B cell (primary cell): ENCODE measurements at regions not wholly inside any gene's neighbourhood (a gene's known extent, or its start where the extent isn't known, plus 50 kb on each side); places are given as distances from the start of the nearest gene placed in this dataset.

Experiments
- ATAC-seq: fragments of 200-7000 bp; cut with Tn5 transposase; one replicate; pipeline ENCODE4 v1.10.0; 2021; ENCODE audit warnings: low read depth, mild to moderate bottlenecking, moderate number of reproducible peaks, moderate library complexity
- CTCF ChIA-PET: fragments of 350-600 bp; sonication (Branson Sonifier 250); formaldehyde crosslinking; loops from one replicate; lab custom pipeline; 2021; ENCODE audit warnings: antibody characterized with exemption, inconsistent platforms; lab: Charles Lee
- POLR2A ChIA-PET: fragments of 350-600 bp; sonication (Branson Sonifier 250); formaldehyde crosslinking; loops from one replicate; lab custom pipeline; 2021; ENCODE audit warnings: antibody characterized with exemption; lab: Charles Lee
- DNase-seq: peaks from one replicate; pipeline ENCODE4 v3.0.0; 2013
- H2AFZ ChIP-seq: 2 replicates; pipeline ENCODE4 v1.6.1; 2012; ENCODE audit warnings: mild to moderate bottlenecking, low read depth, low read length; ENCODE audit not compliant: insufficient read depth, poor library complexity, severe bottlenecking
- H3K27ac ChIP-seq, 2 donors: 1 replicate in 1 of 2; 2 replicates in 1 of 2; pipeline ENCODE4 v1.5.1; 2012 to 2013; ENCODE audit warnings: low read length in 2 of 2, mild to moderate bottlenecking in 2 of 2, moderate library complexity in 1 of 2
- H3K27me3 ChIP-seq, 4 experiments: fragments of 200-600 bp in 1 of 4; sonication (generic) in 1 of 4; replicated peaks in 1 of 4; 1 replicate in 2 of 4; 2 replicates in 2 of 4; pipeline versions ENCODE4 v1.6.1 to v1.7.0; 2013 to 2016; ENCODE audit warnings: low read length in 3 of 4, mild to moderate bottlenecking in 2 of 4, mixed read lengths in 1 of 4, moderate library complexity in 1 of 4; ENCODE audit not compliant: insufficient read depth in 4 of 4, control insufficient read depth in 3 of 4; ENCODE audit errors: control extremely low read depth in 1 of 4
- H3K36me3 ChIP-seq, 2 experiments: replicated peaks in 1 of 2; 1 replicate in 1 of 2; 2 replicates in 1 of 2; pipeline versions ENCODE4 v1.6.1 to v1.7.1; 2013; ENCODE audit warnings: low read length in 1 of 2; ENCODE audit not compliant: insufficient read depth in 2 of 2, control insufficient read depth in 1 of 2; ENCODE audit errors: control extremely low read depth in 1 of 2, extremely low read depth in 1 of 2
- H3K4me1 ChIP-seq, 2 donors: fragments of 200-600 bp in 1 of 2; sonication (generic) in 1 of 2; 1 replicate in 1 of 2; 2 replicates in 1 of 2; pipeline versions ENCODE4 v1.5.1 to v1.6.1; 2013 to 2017; ENCODE audit warnings: low read length in 2 of 2; ENCODE audit not compliant: control insufficient read depth in 2 of 2, insufficient read depth in 2 of 2
- H3K4me2 ChIP-seq: replicated peaks from 2 replicates; pipeline ENCODE3; 2012; ENCODE audit warnings: mild to moderate bottlenecking, low read depth, low read length; ENCODE audit not compliant: poor library complexity, severe bottlenecking
- H3K4me3 ChIP-seq, 5 experiments: fragments of 200-600 bp in 1 of 5; sonication (generic) in 1 of 5; 1 replicate in 3 of 5; 2 replicates in 2 of 5; pipeline versions ENCODE4 v1.5.1 to v1.7.0; 2011 to 2016; ENCODE audit warnings: low read length in 4 of 5, mild to moderate bottlenecking in 4 of 5, low read depth in 2 of 5, control low read depth in 1 of 5, moderate library complexity in 1 of 5; ENCODE audit not compliant: insufficient read depth in 1 of 5; ENCODE audit errors: control extremely low read depth in 1 of 5, extremely low read depth in 1 of 5
- H3K79me2 ChIP-seq: fragments of 200-600 bp; sonication (generic); one replicate; pipeline ENCODE4 v1.6.0; 2016; ENCODE audit warnings: low read length; ENCODE audit not compliant: control insufficient read depth, insufficient read depth
- H3K9ac ChIP-seq: fragments of 200-600 bp; sonication (generic); 2 replicates; pipeline ENCODE4 v1.6.1; 2017; ENCODE audit warnings: mild to moderate bottlenecking, low read length, moderate library complexity
- H3K9me3 ChIP-seq, 3 donors: one replicate each; pipeline versions ENCODE4 v1.6.1 to v1.7.1; 2013; ENCODE audit warnings: low read length in 2 of 3; ENCODE audit not compliant: control insufficient read depth in 2 of 3, insufficient read depth in 1 of 3; ENCODE audit errors: control extremely low read depth in 1 of 3
- H4K20me1 ChIP-seq: 2 replicates; pipeline ENCODE4 v1.6.0; 2012; ENCODE audit warnings: mild to moderate bottlenecking, low read length; ENCODE audit not compliant: insufficient read depth, control insufficient read depth, poor library complexity, severe bottlenecking
- H3K27ac Mint-ChIP-seq: one replicate; pipeline ENCODE4 v1.8.0; 2021; ENCODE audit warnings: mixed read lengths
- H3K27me3 Mint-ChIP-seq: one replicate; pipeline ENCODE4 v1.8.0; 2021; ENCODE audit warnings: mixed read lengths
- H3K4me1 Mint-ChIP-seq: one replicate; pipeline ENCODE4 v1.8.0; 2021; ENCODE audit warnings: mixed read lengths
- H3K4me3 Mint-ChIP-seq: one replicate; pipeline ENCODE4 v1.8.0; 2021; ENCODE audit warnings: mixed read lengths
- H3K9me3 Mint-ChIP-seq: one replicate; pipeline ENCODE4 v1.8.0; 2022; ENCODE audit warnings: mixed read lengths; ENCODE audit not compliant: insufficient read depth
- CTCF ChIP-seq: fragments of 200-600 bp; IDR thresholded peaks from one replicate; pipeline ENCODE4 v1.8.0; 2022; ENCODE audit warnings: antibody characterized with exemption, mild to moderate bottlenecking
- EZH2 ChIP-seq: IDR thresholded peaks from 2 replicates; pipeline ENCODE4 v1.6.1; 2012; ENCODE audit warnings: borderline replicate concordance, low read depth, mild to moderate bottlenecking, moderate library complexity, low read length; ENCODE audit not compliant: insufficient read depth, poor library complexity, severe bottlenecking
- WGBS: methylation state at CpG from one replicate; pipeline ENCODE4 v1.1.5; 2013; ENCODE audit warnings: missing lambda C conversion rate; ENCODE audit not compliant: insufficient coverage; 5-methylcytosine and 5-hydroxymethylcytosine counted together
- intact Hi-C: fragments of 100-400 bp; cut with micrococcal nuclease; formaldehyde crosslinking; loops from one replicate; pipeline ENCODE4 v1.10.0; 2022

GRCh38 chr2:235279965-235280364 is 213.9 kb upstream of the AGAP1 start:
- Histone ChIP-seq H3K27me3 (peaks cover 0 to 2% (median 0%) of the 10 kb centered on the region in 4 experiments), H3K4me3 (no peak overlapping the region), H3K79me2 (no peaks in the 10 kb centered on the region), H3K4me2 (no peak overlapping the region), H3K4me1 (no peaks in the 10 kb centered on the region), H3K27ac (no peak overlapping the region), H3K9me3 (no peaks in the 10 kb centered on the region), H3K9ac (no peak overlapping the region), H3K36me3 (no peaks in the 10 kb centered on the region), H4K20me1 (no peaks in the 10 kb centered on the region), H2AFZ (no peak overlapping the region)
- ChIA-PET CTCF (no interaction called here), POLR2A (no interaction called here)
- H3K4me3 Mint-ChIP-seq, result no peak overlapping the region
- WGBS, result 60% methylated on average over 1 of the region's 1 CpG
- no peaks in the 10 kb centered on the region for H3K9me3 Mint-ChIP-seq
- H3K27me3 Mint-ChIP-seq, result peaks cover 3% of the 10 kb centered on the region
- TF ChIP-seq CTCF (no peak), EZH2 (no peak)
- H3K27ac Mint-ChIP-seq, result no peak overlapping the region
- intact Hi-C loops, result no loop called here
- ATAC-seq (no peak), DNase-seq (no peak)
- no peaks in the 10 kb centered on the region for H3K4me1 Mint-ChIP-seq

GRCh38 chr2:235283246-235283645 is 210.6 kb upstream of the AGAP1 start:
- intact Hi-C loops, result no loop called here
- DNase-seq (no peak), ATAC-seq (no peak)
- no peak overlapping the region for H3K4me3 Mint-ChIP-seq
- no peak overlapping the region for H3K27ac Mint-ChIP-seq
- Histone ChIP-seq H3K4me3 (no peak overlapping the region), H3K9me3 (no peaks in the 10 kb centered on the region), H3K4me1 (no peaks in the 10 kb centered on the region), H2AFZ (no peak overlapping the region), H3K27ac (no peak overlapping the region), H3K36me3 (no peaks in the 10 kb centered on the region), H3K27me3 (no peaks in the 10 kb centered on the region), H3K9ac (no peak overlapping the region), H3K79me2 (no peaks in the 10 kb centered on the region), H3K4me2 (no peak overlapping the region), H4K20me1 (no peaks in the 10 kb centered on the region)
- H3K27me3 Mint-ChIP-seq, result peaks cover 16% of the 10 kb centered on the region
- H3K9me3 Mint-ChIP-seq, result no peaks in the 10 kb centered on the region
- CTCF ChIA-PET, result interaction anchor here (0.9 kb wide), 1 partner anchor 13 kb away, joined by 4 read pairs; no protein-coding TSS in a partner anchor
- WGBS, result 89% methylated on average over 1 of the region's 2 CpGs
- no peaks in the 10 kb centered on the region for H3K4me1 Mint-ChIP-seq
- POLR2A ChIA-PET, result no interaction called here
- TF ChIP-seq CTCF (no peak), EZH2 (no peak)
